HPDE6-E6E7 (cell line): ENCODE measurements at regions not wholly inside any gene's neighbourhood (a gene's known extent, or its start where the extent isn't known, plus 50 kb on each side); places are given as distances from the start of the nearest gene placed in this dataset.
"Not testable (repeated sequence)": the region's sequence is repeated elsewhere in the genome, so short reads cannot be mapped to it uniquely, and the experiment has no call there.

ENCODE experiments used
- DNase-seq: peaks from one replicate; pipeline ENCODE4 v3.0.0; 2011; ENCODE audit warnings: missing footprints; ENCODE audit errors: extremely low spot score

DNA sequence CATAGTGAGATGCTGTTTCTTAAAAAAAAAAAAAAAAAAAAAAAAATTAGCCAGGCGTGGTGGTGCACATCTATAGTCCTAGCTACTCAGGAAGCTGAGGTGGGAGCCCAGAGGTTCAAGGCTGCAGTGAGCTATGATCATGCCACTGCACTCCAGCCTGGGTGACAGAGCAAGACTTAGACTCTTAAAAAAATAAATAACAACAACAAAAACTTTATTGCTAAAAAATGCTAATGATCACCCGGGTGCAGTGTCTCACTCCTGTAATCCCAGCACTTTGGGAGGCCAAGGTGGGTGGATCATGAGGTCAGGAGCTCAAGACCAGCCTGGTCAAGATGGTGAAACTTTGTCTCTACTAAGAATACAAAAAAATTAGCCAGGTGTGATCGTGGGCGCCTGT lies 119.5 kb upstream of the RAB4A start:
- not testable (repeated sequence) for DNase-seq

DNA sequence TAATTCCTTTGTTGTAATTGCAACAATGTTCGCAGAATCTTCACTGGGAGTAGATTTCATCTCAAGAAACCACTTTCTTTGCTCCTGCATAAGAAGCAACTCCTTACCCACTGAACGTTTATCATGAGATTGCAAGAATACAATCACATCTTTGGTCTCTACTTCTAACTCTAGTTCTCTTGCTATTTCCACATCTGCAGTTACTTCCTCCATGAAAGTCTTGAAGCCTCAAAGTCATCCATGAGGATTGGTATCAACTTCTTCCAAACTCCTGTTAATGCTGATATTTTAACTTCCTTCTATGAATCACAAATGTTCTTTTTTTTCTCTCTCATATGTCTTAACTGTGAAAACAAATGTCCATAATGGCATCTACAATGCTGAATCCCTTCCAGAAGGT lies 118.6 kb upstream of the RAB4A start:
- no peak for DNase-seq

GRCh38 chr1:229153955-229154548 lies 116.9 kb upstream of the RAB4A start:
- no peak for DNase-seq

- DNase-seq: no peak
Observed at GRCh38 chr1:229154811-229155210, 116.1 kb upstream of the RAB4A start.

- DNase-seq: no peak
Observed at GRCh38 chr1:229155472-229155871, 115.4 kb upstream of the RAB4A start.

GRCh38 chr1:229156872-229157271 lies 114.0 kb upstream of the RAB4A start:
- DNase-seq: no peak

DNA sequence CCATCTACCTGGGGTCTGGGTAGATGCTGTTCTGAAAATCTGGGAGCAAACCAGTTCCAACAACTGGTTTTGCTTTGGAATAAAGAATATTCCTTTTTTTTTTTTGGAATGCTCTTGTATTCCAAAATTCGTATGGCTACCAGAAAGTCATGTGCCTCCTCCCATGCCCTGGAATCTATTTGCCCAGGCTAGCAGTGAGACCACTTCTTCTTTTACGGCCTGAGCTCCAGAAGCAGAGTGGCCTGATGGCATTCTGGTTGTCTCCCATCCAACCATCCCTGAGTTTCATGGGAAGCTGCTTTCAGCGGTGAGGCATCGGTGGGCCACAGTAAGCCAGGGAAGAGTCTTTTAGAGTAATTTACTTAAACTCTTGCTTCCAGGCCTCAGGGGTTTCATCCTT lies 113.4 kb upstream of the RAB4A start:
- DNase-seq: no peak

GRCh38 chr1:229158341-229158921 lies 112.5 kb upstream of the RAB4A start:
- DNase-seq: no peak

GRCh38 chr1:229158927-229159326 lies 112.0 kb upstream of the RAB4A start:
- DNase-seq: no peak

GRCh38 chr1:229159668-229160544 lies 111.0 kb upstream of the RAB4A start:
- DNase-seq: no peak

DNA sequence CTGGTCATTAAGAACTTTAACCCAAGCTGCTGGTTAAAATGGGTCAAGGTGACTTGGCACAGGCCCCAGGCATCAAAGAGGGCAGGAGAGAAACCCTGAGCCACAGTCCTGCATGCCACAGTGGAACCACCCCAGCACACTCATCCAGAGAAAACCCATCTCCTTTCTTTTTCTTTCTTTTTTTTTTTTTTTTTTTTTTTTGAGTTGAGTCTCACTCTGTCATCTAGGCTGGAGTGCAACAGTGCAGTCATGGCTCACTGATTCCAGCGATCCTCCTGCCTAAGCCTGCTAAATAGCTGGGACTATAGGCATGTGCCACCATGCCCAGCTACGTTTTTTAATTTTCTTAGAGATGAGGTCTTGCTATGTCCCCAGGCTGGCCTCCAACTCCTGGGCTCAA lies 109.2 kb upstream of the RAB4A start:
- no peak for DNase-seq

- no peak for DNase-seq
Observed at GRCh38 chr1:229162825-229163515, 107.9 kb upstream of the RAB4A start.

- DNase-seq: no peak
Observed at GRCh38 chr1:229164348-229164747, 106.6 kb upstream of the RAB4A start.

DNA sequence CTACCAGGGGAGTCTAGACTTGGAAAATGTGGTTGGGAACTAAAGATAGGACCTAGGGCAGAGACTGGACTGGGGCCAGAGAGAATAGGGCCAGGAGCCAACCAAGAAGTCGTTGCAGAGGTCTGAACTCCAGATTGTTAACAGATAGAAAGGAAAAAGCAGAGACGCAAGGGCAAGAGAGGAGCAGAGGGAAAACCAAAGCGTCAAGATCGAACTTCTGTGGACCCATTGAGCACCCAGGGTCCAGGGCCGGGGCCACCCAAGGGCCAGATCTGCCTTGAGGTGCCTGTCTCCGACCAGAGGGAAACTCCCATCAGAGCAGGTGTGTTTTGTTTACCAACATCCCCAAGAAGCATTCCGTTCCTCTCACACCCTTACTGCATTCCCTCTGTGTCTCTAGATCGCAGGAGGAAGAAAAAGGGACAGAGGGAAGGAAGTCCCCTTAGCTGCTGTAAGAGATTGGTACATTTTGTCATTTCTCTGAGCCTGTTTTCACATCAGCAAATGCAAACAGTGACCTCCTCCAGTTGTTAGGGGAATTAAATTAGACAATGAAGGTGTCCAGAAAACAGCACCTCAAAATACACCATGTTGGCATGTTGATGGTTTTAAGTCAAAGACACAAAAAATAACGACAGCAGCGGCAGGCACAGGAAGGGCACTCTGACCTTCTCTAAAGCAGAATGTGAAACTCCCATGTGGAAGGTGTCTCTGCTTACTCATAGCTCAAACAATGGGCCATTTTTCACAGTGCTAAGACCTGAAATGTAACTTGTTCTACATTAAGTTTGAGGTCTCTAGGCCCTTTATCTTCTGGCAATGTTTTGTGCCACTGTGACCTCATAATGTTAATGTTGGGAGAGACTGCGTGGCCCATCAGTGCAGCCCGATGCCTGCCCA lies 105.8 kb upstream of the RAB4A start:
- no peak for DNase-seq

DNA sequence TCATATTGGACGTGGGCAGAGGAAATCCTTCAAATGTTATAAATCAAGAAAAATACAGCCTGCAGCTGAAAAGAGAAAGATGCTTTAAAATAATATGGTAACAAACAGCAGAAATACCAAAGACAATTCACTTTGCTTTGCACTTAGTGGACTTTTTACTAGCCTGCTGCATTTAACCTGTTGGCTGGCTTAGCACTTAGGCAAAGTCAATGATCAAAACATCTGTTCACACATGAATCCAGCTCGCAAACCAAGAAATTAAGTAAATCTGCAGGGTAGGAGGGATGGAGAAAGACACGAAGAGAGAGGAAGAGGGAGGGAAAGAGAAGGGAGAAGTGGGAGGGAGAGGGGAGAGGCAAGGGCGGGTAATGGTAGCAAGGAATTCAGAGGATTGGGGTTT lies 103.6 kb upstream of the RAB4A start:
- no peak for DNase-seq

DNA sequence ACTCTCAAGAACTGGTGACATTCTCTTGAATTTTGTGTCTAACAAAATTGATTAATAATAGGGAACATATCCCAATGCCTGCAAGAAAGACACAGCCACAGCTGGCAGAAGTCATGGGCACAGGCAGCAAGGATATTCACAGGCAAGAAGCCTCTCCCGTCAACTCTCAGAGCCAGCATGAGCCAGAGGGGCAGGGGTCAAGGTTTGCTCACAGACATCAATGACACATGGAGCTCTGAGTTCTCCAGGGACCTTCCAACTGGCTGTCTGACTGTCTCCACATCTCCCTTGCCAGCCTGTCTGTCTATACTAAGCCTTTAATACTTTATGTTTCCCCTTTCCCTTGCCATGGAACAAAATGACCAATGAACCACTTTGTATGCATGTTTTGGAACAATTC lies 101.5 kb upstream of the RAB4A start:
- DNase-seq: no peak

DNA sequence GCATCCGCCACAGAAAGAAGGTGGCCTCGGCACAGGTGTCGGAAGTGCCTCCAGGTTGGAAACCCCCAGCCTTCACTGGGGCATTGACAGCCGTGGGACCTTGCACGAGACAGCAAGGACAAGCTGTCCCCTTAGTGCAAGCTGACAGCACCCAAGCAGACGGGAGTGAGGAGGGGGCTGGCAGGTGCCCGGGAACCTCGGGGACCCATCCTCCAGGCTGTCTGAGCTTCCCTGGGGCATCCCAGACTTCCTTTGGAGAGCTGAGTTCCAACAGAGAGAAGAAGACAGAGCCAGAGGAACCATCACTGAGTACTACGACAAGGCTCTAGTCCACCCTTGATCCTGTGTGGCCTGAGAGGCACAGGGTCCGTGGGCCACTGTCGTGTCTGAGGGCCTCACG lies 100.6 kb upstream of the RAB4A start:
- no peak for DNase-seq

DNA sequence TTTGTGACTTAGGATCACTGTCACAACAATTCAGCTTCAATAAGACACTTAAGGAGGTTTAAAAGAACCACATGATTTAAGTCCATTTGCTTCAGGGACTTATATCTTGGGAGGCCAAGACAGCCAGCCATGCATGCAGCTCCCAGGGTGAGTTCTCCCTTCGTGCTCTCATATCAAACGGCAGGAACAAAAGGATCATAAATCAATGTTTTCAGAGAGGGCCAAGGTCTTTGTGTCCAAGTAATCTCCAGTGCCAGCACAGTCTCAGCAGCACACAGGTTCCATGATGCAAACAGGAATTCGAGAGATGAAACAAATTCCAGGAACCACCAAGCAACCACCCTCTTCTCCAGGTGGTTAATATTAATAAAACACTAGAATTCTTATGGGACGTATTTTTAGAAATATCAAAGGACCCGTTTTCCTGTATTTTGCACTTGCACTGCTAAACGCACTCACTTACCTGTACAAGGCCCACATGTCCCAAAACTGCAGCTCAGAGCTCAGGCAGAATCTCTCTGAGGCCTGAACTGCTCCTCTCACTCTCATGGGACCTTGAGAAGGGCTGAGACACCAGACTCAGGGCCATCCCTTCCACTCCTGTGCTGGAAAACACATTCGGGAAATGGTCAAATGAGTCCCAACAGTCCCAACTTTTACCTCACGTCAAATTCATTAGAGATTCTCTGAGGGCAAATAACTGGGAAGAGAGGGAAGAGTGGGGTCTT lies 100.0 kb upstream of the RAB4A start:
- no peak for DNase-seq

DNA sequence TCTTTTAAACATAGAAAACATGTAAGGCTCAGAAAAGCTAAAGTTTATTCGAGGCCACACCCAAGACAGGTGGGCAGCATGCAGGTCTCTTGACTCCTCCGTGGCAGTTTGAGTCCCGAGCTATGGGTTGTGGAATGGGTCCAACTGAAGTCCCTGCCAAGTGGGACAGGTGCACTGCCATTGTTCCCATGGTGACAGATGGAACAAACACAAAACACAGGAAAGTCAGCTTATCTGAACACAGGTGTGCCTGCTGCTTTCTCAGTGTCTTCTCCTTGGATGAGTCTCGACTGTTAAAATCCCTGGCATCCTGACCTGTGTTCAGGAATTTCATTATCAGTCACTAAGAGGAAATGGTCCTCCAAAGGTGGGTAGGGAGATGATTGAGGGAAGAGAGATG lies 99.0 kb upstream of the RAB4A start:
- DNase-seq: no peak
